DND-41 (cell line): ENCODE measurements at regions not wholly inside any gene's neighbourhood (a gene's known extent, or its start where the extent isn't known, plus 50 kb on each side); places are given as distances from the start of the nearest gene placed in this dataset.

Source experiments
- EZH2 ChIP-seq: IDR thresholded peaks from 3 replicates; pipeline ENCODE4 v1.6.1; 2012; ENCODE audit warnings: borderline replicate concordance, low read depth, mild to moderate bottlenecking, moderate library complexity, low read length, inconsistent platforms; ENCODE audit not compliant: severe bottlenecking
- TF ChIP-seq, protein P1 (sequence below): IDR thresholded peaks from 2 replicates; pipeline ENCODE4 v1.5.1; 2012; ENCODE audit warnings: borderline replicate concordance, low read length, moderate library complexity, mild to moderate bottlenecking; ENCODE audit not compliant: poor library complexity, severe bottlenecking; ENCODE audit errors: extremely low read depth

DNA sequence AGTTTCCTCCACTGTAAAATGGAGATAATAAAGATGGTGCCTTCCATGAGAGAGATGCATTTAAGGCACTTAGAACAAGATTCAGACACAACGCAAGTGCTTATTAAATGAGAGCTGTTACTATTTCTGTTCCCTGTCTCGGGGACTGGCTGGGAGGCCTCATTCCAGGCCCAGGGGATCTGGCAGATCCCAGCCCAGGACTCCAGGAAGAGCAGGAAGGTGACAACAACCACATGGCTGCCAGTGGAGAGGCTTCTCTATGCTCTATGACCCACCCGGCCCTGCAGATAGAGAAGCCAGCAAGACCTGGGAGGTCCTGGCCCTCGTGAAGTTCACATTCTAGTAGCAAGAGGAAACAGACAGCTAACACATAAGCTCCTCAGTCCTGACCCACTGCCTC, 175.5 kb downstream of the ACTL8 start:
- TF ChIP-seq EZH2: no peak
- TF ChIP-seq, protein P1, sequence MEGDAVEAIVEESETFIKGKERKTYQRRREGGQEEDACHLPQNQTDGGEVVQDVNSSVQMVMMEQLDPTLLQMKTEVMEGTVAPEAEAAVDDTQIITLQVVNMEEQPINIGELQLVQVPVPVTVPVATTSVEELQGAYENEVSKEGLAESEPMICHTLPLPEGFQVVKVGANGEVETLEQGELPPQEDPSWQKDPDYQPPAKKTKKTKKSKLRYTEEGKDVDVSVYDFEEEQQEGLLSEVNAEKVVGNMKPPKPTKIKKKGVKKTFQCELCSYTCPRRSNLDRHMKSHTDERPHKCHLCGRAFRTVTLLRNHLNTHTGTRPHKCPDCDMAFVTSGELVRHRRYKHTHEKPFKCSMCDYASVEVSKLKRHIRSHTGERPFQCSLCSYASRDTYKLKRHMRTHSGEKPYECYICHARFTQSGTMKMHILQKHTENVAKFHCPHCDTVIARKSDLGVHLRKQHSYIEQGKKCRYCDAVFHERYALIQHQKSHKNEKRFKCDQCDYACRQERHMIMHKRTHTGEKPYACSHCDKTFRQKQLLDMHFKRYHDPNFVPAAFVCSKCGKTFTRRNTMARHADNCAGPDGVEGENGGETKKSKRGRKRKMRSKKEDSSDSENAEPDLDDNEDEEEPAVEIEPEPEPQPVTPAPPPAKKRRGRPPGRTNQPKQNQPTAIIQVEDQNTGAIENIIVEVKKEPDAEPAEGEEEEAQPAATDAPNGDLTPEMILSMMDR: no peak
